ENCODE measurements at regions not wholly inside any gene's neighbourhood (a gene's known extent, or its start where the extent isn't known, plus 50 kb on each side); places are given as distances from the start of the nearest gene placed in this dataset.

GRCh38 chr7:131276748-131277147, 50.9 kb upstream of the MKLN1 start:
- POLR2A ChIA-PET (ENCODE audit: low non-redundant PET) = no interaction called here
- no peak for TF ChIP-seq CTCF (conservative IDR thresholded peaks at IDR 0.05; ENCODE audit: low read depth, low read length)
- no peak for TF ChIP-seq EZH2 (IDR thresholded peaks at IDR 0.05; ENCODE audit: borderline replicate concordance, low read depth, low read length, poor library complexity, severe bottlenecking)

More at GRCh38 chr7:131276748-131277147, 50.9 kb upstream of the MKLN1 start:
- no peaks in the 10 kb centered on the region for H3K4me1 ChIP-seq (ENCODE audit: insufficient read depth, low read length, poor library complexity, severe bottlenecking)
- CTCF ChIA-PET = no interaction called here
- intact Hi-C loops (cut with micrococcal nuclease; ENCODE audit: unreplicated experiment) = no loop called here
- DNase-seq (ENCODE audit: low spot score) = no peak
- no TSS peak for BruUV-seq (replicated peaks)
- no peaks in the 10 kb centered on the region for H3K36me3 ChIP-seq (ENCODE audit: insufficient read depth, low read length, poor library complexity, severe bottlenecking)
- no peak overlapping the region for H3K4me3 ChIP-seq (ENCODE audit: low read depth, low read length, poor library complexity, severe bottlenecking)
- no peaks in the 10 kb centered on the region for H3K27me3 ChIP-seq (replicated peaks; ENCODE audit: insufficient read depth, low read depth, low read length, poor library complexity)
- no peak overlapping the region for H3K27ac ChIP-seq (ENCODE audit: low read depth, low read length, poor library complexity, severe bottlenecking)
- H3K9me3 ChIP-seq (ENCODE audit: low read depth, low read length, poor library complexity, severe bottlenecking) = no peaks in the 10 kb centered on the region

Small RNA genes lying in the stretch of these regions (microRNA-seq; reads per million reads assigned to microRNA genes)
- 23,299 reads per million, percentile 98 among the genes with 10 or more reads in this experiment for gene MIR29A

Data from A673 (cell line).